Bronchial epithelial cell (primary cell): ENCODE measurements at regions not wholly inside any gene's neighbourhood (a gene's known extent, or its start where the extent isn't known, plus 50 kb on each side); places are given as distances from the start of the nearest gene placed in this dataset.
"Not testable (repeated sequence)": the region's sequence is repeated elsewhere in the genome, so short reads cannot be mapped to it uniquely, and the experiment has no call there.

ENCODE experiments used
- DNase-seq: peaks from one replicate; pipeline ENCODE4 v3.0.0-alpha.2; 2010; ENCODE audit warnings: low read depth
- FAIRE-seq: peaks from 2 replicates; lab custom pipeline; 2011; peaks lifted over from hg19 to GRCh38; lab: Jason Lieb, UNC
- H3K27me3 ChIP-seq: 2 replicates; pipeline ENCODE4 v1.5.1; 2011; ENCODE audit warnings: low read length; ENCODE audit not compliant: control insufficient read depth, insufficient read depth
- H3K36me3 ChIP-seq: 2 replicates; pipeline ENCODE4 v1.5.1; 2011; ENCODE audit warnings: low read length; ENCODE audit not compliant: control insufficient read depth, insufficient read depth
- H3K4me3 ChIP-seq: 2 replicates; pipeline ENCODE4 v1.5.1; 2011; ENCODE audit warnings: mild to moderate bottlenecking, low read depth, low read length, control low read depth
- TF ChIP-seq, protein P1 (sequence below): IDR thresholded peaks from 2 replicates; pipeline ENCODE4 v1.5.1; 2011; ENCODE audit warnings: mild to moderate bottlenecking, moderate library complexity, low read length, control low read depth, inconsistent platforms; ENCODE audit not compliant: insufficient read depth, severe bottlenecking

- Histone ChIP-seq H3K4me3 (no peak overlapping the region), H3K36me3 (no peaks in the 10 kb centered on the region), H3K27me3 (no peaks in the 10 kb centered on the region)
- TF ChIP-seq, protein P1, sequence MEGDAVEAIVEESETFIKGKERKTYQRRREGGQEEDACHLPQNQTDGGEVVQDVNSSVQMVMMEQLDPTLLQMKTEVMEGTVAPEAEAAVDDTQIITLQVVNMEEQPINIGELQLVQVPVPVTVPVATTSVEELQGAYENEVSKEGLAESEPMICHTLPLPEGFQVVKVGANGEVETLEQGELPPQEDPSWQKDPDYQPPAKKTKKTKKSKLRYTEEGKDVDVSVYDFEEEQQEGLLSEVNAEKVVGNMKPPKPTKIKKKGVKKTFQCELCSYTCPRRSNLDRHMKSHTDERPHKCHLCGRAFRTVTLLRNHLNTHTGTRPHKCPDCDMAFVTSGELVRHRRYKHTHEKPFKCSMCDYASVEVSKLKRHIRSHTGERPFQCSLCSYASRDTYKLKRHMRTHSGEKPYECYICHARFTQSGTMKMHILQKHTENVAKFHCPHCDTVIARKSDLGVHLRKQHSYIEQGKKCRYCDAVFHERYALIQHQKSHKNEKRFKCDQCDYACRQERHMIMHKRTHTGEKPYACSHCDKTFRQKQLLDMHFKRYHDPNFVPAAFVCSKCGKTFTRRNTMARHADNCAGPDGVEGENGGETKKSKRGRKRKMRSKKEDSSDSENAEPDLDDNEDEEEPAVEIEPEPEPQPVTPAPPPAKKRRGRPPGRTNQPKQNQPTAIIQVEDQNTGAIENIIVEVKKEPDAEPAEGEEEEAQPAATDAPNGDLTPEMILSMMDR, result no peak
- no peak for FAIRE-seq
- DNase-seq, result no peak
Observed at GRCh38 chr2:22153931-22154613, 1030.3 kb downstream of the TDRD15 start.

GRCh38 chr2:22156661-22157060 is 1032.9 kb downstream of the TDRD15 start:
- FAIRE-seq, H3K27me3 ChIP-seq, DNase-seq, H3K4me3 ChIP-seq, H3K36me3 ChIP-seq: not testable (repeated sequence)

GRCh38 chr2:22167256-22167655 is 1043.5 kb downstream of the TDRD15 start:
- Histone ChIP-seq H3K4me3 (no peak overlapping the region), H3K36me3 (no peaks in the 10 kb centered on the region), H3K27me3 (no peaks in the 10 kb centered on the region)
- DNase-seq (peak; percentile 7), FAIRE-seq (no peak)
- TF ChIP-seq, protein P1, result no peak

DNA sequence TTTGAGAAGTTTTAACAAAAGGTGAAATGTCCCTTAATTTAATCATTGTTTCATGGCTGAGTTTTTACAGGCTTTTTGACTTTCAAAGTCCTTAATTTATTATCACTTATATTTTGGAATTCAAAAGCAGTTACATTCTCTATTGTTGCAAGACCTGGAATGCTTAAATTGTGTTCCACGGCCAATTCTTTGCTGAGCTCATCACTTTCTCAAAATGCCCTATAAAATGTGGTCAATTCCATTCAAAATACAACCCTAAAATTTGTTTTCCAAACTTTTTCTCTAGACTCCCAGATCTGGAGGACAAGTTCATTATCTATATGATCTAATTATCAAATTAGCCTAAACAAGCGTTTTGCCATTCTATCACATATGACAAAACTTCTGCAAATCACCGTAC is 1051.2 kb downstream of the TDRD15 start:
- Histone ChIP-seq H3K4me3 (no peak overlapping the region), H3K27me3 (no peaks in the 10 kb centered on the region), H3K36me3 (no peaks in the 10 kb centered on the region)
- TF ChIP-seq, protein P1, result no peak
- DNase-seq (no peak), FAIRE-seq (no peak)

- FAIRE-seq, result no peak
Observed at GRCh38 chr2:22185251-22185650, 1061.5 kb downstream of the TDRD15 start.

GRCh38 chr2:22186261-22186828 is 1062.6 kb downstream of the TDRD15 start:
- not testable (repeated sequence) for DNase-seq, H3K27me3 ChIP-seq, H3K36me3 ChIP-seq, FAIRE-seq, H3K4me3 ChIP-seq

More at GRCh38 chr2:22185251-22185650, 1061.5 kb downstream of the TDRD15 start:
- no peak for DNase-seq
- H3K4me3 ChIP-seq, result no peak overlapping the region
- TF ChIP-seq, protein P1, result no peak
- no peaks in the 10 kb centered on the region for H3K36me3 ChIP-seq
- no peaks in the 10 kb centered on the region for H3K27me3 ChIP-seq
